ENCODE measurements at regions not wholly inside any gene's neighbourhood (a gene's known extent, or its start where the extent isn't known, plus 50 kb on each side); places are given as distances from the start of the nearest gene placed in this dataset.

DNA sequence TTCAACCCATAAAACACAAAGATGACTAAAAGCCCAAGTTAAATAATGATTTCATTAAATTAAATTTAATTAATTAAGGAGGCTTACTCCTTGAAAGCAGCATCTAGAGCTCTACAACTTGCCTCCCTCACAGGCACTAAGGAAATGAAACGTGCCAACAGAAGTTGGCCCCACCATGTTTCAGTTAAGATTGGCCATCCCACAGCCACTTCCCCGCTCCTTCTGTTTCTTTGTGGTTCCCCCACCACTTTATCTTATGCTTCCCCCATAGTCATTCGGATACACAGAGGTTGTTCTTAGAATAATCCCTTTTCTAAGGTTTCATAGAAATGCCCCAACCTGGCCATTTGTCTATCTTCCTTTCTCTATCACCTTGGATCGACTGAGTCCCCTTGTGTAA, 101.6 kb upstream of the RIOK3 start:
- TF ChIP-seq CTCF (conservative IDR thresholded peaks at IDR 0.05; ENCODE audit: low read depth, low read length) (no peak), RAD21 (IDR thresholded peaks at IDR 0.05; ENCODE audit: low read length) (no peak)

Data from IMR-90 (cell line).